ENCODE measurements at regions not wholly inside any gene's neighbourhood (a gene's known extent, or its start where the extent isn't known, plus 50 kb on each side); places are given as distances from the start of the nearest gene placed in this dataset.

DNA sequence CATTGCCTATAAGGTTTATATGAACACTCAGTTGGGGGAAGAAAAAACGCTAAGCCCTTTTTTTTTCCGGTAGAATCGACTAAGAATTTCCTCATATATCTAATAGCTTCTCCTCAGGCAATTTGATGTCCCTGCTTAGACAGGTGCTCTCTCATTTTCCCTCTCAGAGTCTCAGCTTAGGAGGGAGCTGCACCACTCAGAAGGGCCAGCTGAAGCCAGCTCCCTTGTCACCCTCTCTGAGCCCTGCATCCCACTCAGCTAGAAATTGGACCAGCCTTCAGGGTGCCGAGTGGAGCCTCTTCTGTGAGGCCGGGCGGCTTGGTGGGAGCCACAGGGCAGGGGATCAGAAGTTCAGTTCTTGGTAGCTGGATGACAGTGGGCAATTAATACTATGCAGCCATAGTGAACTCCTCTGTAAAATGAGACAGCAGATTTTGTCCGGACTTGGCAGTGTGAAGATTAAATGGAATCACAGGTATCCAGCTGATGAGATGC lies 368.5 kb downstream of the MAFB start:
- TF ChIP-seq CTCF (IDR thresholded peaks at IDR 0.05), result no peak
- TF ChIP-seq POLR2A (IDR thresholded peaks at IDR 0.05), result no peak
- no peak for TF ChIP-seq EP300 (IDR thresholded peaks at IDR 0.05)
- no peak for TF ChIP-seq POLR2AphosphoS5 (IDR thresholded peaks at IDR 0.05)
